IPS-20b (cell line): ENCODE measurements at regions not wholly inside any gene's neighbourhood (a gene's known extent, or its start where the extent isn't known, plus 50 kb on each side); places are given as distances from the start of the nearest gene placed in this dataset.

Experiments
- H3K27ac ChIP-seq: one replicate; pipeline ENCODE4 v1.5.1; 2013; ENCODE audit warnings: low read length
- H3K27me3 ChIP-seq: 2 replicates; pipeline ENCODE4 v1.6.1; 2013; ENCODE audit warnings: mild to moderate bottlenecking, low read length, inconsistent platforms; ENCODE audit not compliant: insufficient read depth
- H3K36me3 ChIP-seq: 2 replicates; pipeline ENCODE4 v1.6.1; 2013; ENCODE audit warnings: low read depth, mild to moderate bottlenecking, inconsistent platforms, low read length, moderate library complexity; ENCODE audit not compliant: insufficient read depth
- H3K4me1 ChIP-seq: 2 replicates; pipeline ENCODE4 v1.6.1; 2013; ENCODE audit warnings: mild to moderate bottlenecking, control low read depth, inconsistent platforms, low read length, moderate library complexity; ENCODE audit not compliant: insufficient read depth
- H3K4me3 ChIP-seq: 2 replicates; pipeline ENCODE4 v1.5.1; 2013; ENCODE audit warnings: mild to moderate bottlenecking, low read length, inconsistent platforms
- H3K9ac ChIP-seq: 2 replicates; pipeline ENCODE4 v1.6.1; 2013; ENCODE audit warnings: low read depth, mild to moderate bottlenecking, inconsistent platforms, low read length, moderate library complexity
- H3K9me3 ChIP-seq: 2 replicates; pipeline ENCODE4 v1.6.1; 2013; ENCODE audit warnings: mild to moderate bottlenecking, low read depth, low read length, inconsistent platforms; ENCODE audit not compliant: insufficient read depth

GRCh38 chr18:30766053-30766452 lies 276.5 kb downstream of the DSC3 start:
- no peak overlapping the region for H3K9ac ChIP-seq
- H3K36me3 ChIP-seq: no peaks in the 10 kb centered on the region
- peaks cover 6% of the 10 kb centered on the region; the same call in 1 of the 2 replicates for H3K9me3 ChIP-seq
- H3K4me3 ChIP-seq: no peak overlapping the region
- peaks cover 33% of the 10 kb centered on the region; the same call in 1 of the 2 replicates for H3K4me1 ChIP-seq
- H3K27me3 ChIP-seq: peaks cover 45% of the 10 kb centered on the region
- H3K27ac ChIP-seq: no peak overlapping the region

- H3K9me3 ChIP-seq: no peaks in the 10 kb centered on the region; the same call in 1 of the 2 replicates
- peaks cover 33% of the 10 kb centered on the region; the same call in 1 of the 2 replicates for H3K4me1 ChIP-seq
- H3K9ac ChIP-seq: no peak overlapping the region
- peaks cover 45% of the 10 kb centered on the region for H3K27me3 ChIP-seq
- no peaks in the 10 kb centered on the region for H3K36me3 ChIP-seq
- H3K27ac ChIP-seq: no peak overlapping the region
- no peak overlapping the region for H3K4me3 ChIP-seq
Observed at GRCh38 chr18:30765247-30765646, 277.3 kb downstream of the DSC3 start.

- Histone ChIP-seq H3K27me3 (peaks cover 45% of the 10 kb centered on the region), H3K4me3 (peak overlapping the region; percentile 39; the same call in 1 of the 2 replicates), H3K36me3 (no peaks in the 10 kb centered on the region)
Observed at GRCh38 chr18:30763902-30764350, 278.6 kb downstream of the DSC3 start.

GRCh38 chr18:30754846-30755245 lies 287.7 kb downstream of the DSC3 start:
- H3K36me3 ChIP-seq: no peaks in the 10 kb centered on the region
- H3K4me1 ChIP-seq: no peaks in the 10 kb centered on the region
- no peaks in the 10 kb centered on the region for H3K9me3 ChIP-seq
- no peak overlapping the region for H3K9ac ChIP-seq
- no peaks in the 10 kb centered on the region for H3K27me3 ChIP-seq
- no peak overlapping the region for H3K4me3 ChIP-seq
- no peak overlapping the region for H3K27ac ChIP-seq

More at GRCh38 chr18:30763902-30764350, 278.6 kb downstream of the DSC3 start:
- Histone ChIP-seq H3K9me3 (no peaks in the 10 kb centered on the region), H3K9ac (peak overlapping the region; percentile 11; the same call in 1 of the 2 replicates), H3K4me1 (peaks cover 33% of the 10 kb centered on the region; the same call in 1 of the 2 replicates), H3K27ac (no peak overlapping the region)

- no peak overlapping the region for H3K4me3 ChIP-seq
- no peaks in the 10 kb centered on the region for H3K36me3 ChIP-seq
- no peak overlapping the region for H3K27ac ChIP-seq
- H3K27me3 ChIP-seq: no peaks in the 10 kb centered on the region
- no peaks in the 10 kb centered on the region for H3K9me3 ChIP-seq
- H3K4me1 ChIP-seq: no peaks in the 10 kb centered on the region; the same call in 1 of the 2 replicates
- H3K9ac ChIP-seq: no peak overlapping the region
Observed at GRCh38 chr18:30748541-30748940, 294.0 kb downstream of the DSC3 start.

- Histone ChIP-seq H3K4me3 (no peak overlapping the region), H3K27me3 (no peaks in the 10 kb centered on the region), H3K27ac (no peak overlapping the region), H3K36me3 (no peaks in the 10 kb centered on the region), H3K9me3 (no peaks in the 10 kb centered on the region), H3K4me1 (no peaks in the 10 kb centered on the region; the same call in 1 of the 2 replicates), H3K9ac (no peak overlapping the region)
Observed at GRCh38 chr18:30746224-30746623, 296.3 kb downstream of the DSC3 start.

GRCh38 chr18:30743033-30743432 lies 299.5 kb downstream of the DSC3 start:
- no peak overlapping the region for H3K27ac ChIP-seq
- no peaks in the 10 kb centered on the region for H3K36me3 ChIP-seq
- no peak overlapping the region for H3K9ac ChIP-seq
- no peak overlapping the region for H3K4me3 ChIP-seq
- H3K27me3 ChIP-seq: no peaks in the 10 kb centered on the region
- H3K9me3 ChIP-seq: no peaks in the 10 kb centered on the region
- no peaks in the 10 kb centered on the region for H3K4me1 ChIP-seq

- H3K36me3 ChIP-seq: no peaks in the 10 kb centered on the region
Observed at GRCh38 chr18:30730915-30731314, 311.6 kb downstream of the DSC3 start.

GRCh38 chr18:30727849-30728248 lies 314.7 kb downstream of the DSC3 start:
- Histone ChIP-seq H3K27ac (no peak overlapping the region), H3K9me3 (no peaks in the 10 kb centered on the region; the same call in 1 of the 2 replicates), H3K36me3 (no peaks in the 10 kb centered on the region), H3K27me3 (no peaks in the 10 kb centered on the region), H3K4me1 (no peaks in the 10 kb centered on the region), H3K4me3 (no peak overlapping the region), H3K9ac (no peak overlapping the region)

More at GRCh38 chr18:30730915-30731314, 311.6 kb downstream of the DSC3 start:
- Histone ChIP-seq H3K27ac (no peak overlapping the region), H3K27me3 (no peaks in the 10 kb centered on the region), H3K4me3 (no peak overlapping the region), H3K9ac (no peak overlapping the region), H3K9me3 (no peaks in the 10 kb centered on the region; the same call in none of the 2 replicates), H3K4me1 (no peaks in the 10 kb centered on the region)

GRCh38 chr18:30713299-30713698 lies 329.2 kb downstream of the DSC3 start:
- H3K4me3 ChIP-seq: no peak overlapping the region

GRCh38 chr18:30712383-30712782 lies 330.2 kb downstream of the DSC3 start:
- Histone ChIP-seq H3K9me3 (no peaks in the 10 kb centered on the region), H3K36me3 (no peaks in the 10 kb centered on the region), H3K27ac (no peak overlapping the region), H3K4me1 (no peaks in the 10 kb centered on the region), H3K27me3 (no peaks in the 10 kb centered on the region), H3K9ac (no peak overlapping the region), H3K4me3 (no peak overlapping the region)

More at GRCh38 chr18:30713299-30713698, 329.2 kb downstream of the DSC3 start:
- Histone ChIP-seq H3K36me3 (no peaks in the 10 kb centered on the region), H3K27me3 (no peaks in the 10 kb centered on the region), H3K9me3 (no peaks in the 10 kb centered on the region), H3K4me1 (no peaks in the 10 kb centered on the region), H3K9ac (no peak overlapping the region), H3K27ac (no peak overlapping the region)

GRCh38 chr18:30709595-30709994 lies 332.9 kb downstream of the DSC3 start:
- H3K36me3 ChIP-seq: no peaks in the 10 kb centered on the region
- H3K27ac ChIP-seq: no peak overlapping the region
- no peaks in the 10 kb centered on the region for H3K27me3 ChIP-seq

More at GRCh38 chr18:30709595-30709994, 332.9 kb downstream of the DSC3 start:
- no peaks in the 10 kb centered on the region for H3K9me3 ChIP-seq
- H3K4me3 ChIP-seq: no peak overlapping the region
- H3K4me1 ChIP-seq: no peaks in the 10 kb centered on the region
- H3K9ac ChIP-seq: no peak overlapping the region
